Endodermal cell (in vitro differentiated cells): ENCODE measurements at regions not wholly inside any gene's neighbourhood (a gene's known extent, or its start where the extent isn't known, plus 50 kb on each side); places are given as distances from the start of the nearest gene placed in this dataset.
"Not testable (repeated sequence)": the region's sequence is repeated elsewhere in the genome, so short reads cannot be mapped to it uniquely, and the experiment has no call there.

Source experiments
- DNase-seq: peaks from one replicate; pipeline ENCODE4 v3.0.0-alpha.2; 2017
- H3K27ac ChIP-seq: 2 replicates; pipeline ENCODE4 v1.5.1; 2013; ENCODE audit warnings: mild to moderate bottlenecking, low read depth, low read length, moderate library complexity
- H3K27me3 ChIP-seq: 2 replicates; pipeline ENCODE4 v1.6.1; 2013; ENCODE audit warnings: mild to moderate bottlenecking, low read length, moderate library complexity; ENCODE audit not compliant: insufficient read depth, control insufficient read depth, poor library complexity, severe bottlenecking
- H3K36me3 ChIP-seq: 2 replicates; pipeline ENCODE4 v1.7.0; 2013; ENCODE audit warnings: mild to moderate bottlenecking, low read length, moderate library complexity; ENCODE audit not compliant: control insufficient read depth, insufficient read depth
- H3K4me1 ChIP-seq: one replicate; pipeline ENCODE4 v1.7.0; 2013; ENCODE audit warnings: low read length; ENCODE audit not compliant: control insufficient read depth, insufficient read depth
- H3K4me3 ChIP-seq: 2 replicates; pipeline ENCODE4 v1.5.1; 2013; ENCODE audit warnings: mild to moderate bottlenecking, low read length, moderate library complexity
- H3K9ac ChIP-seq: 2 replicates; pipeline ENCODE4 v1.6.1; 2013; ENCODE audit warnings: mild to moderate bottlenecking, low read length, moderate library complexity; ENCODE audit not compliant: poor library complexity, severe bottlenecking; ENCODE audit errors: extremely low read depth
- H3K9me3 ChIP-seq: 2 replicates; pipeline ENCODE4 v1.6.1; 2013; ENCODE audit warnings: mild to moderate bottlenecking, low read length, moderate library complexity; ENCODE audit not compliant: control insufficient read depth
- H3K27ac Mint-ChIP-seq: 2 replicates; pipeline ENCODE4 v1.8.0; 2020; ENCODE audit warnings: mixed read lengths
- H3K27me3 Mint-ChIP-seq: 2 replicates; pipeline ENCODE4 v1.8.0; 2021; ENCODE audit warnings: mild to moderate bottlenecking, mixed read lengths; ENCODE audit not compliant: insufficient read depth
- H3K36me3 Mint-ChIP-seq: 2 replicates; pipeline ENCODE4 v1.8.0; 2020; ENCODE audit warnings: low read depth, mixed read lengths
- H3K4me1 Mint-ChIP-seq: 2 replicates; pipeline ENCODE4 v1.8.0; 2020; ENCODE audit warnings: mixed read lengths
- H3K4me3 Mint-ChIP-seq: 2 replicates; pipeline ENCODE4 v1.8.0; 2020; ENCODE audit warnings: mild to moderate bottlenecking, moderate library complexity, mixed read lengths
- H3K9me3 Mint-ChIP-seq: 2 replicates; pipeline ENCODE4 v1.8.0; 2020; ENCODE audit warnings: mild to moderate bottlenecking, mixed read lengths
- WGBS, 2 experiments: methylation state at CpG; one replicate each; pipeline versions ENCODE4 v1.1.5 to v1.1.7; 2013; ENCODE audit warnings: missing lambda C conversion rate in 2 of 2, mixed read lengths in 1 of 2; ENCODE audit not compliant: insufficient coverage in 1 of 2, insufficient read length in 1 of 2; 5-methylcytosine and 5-hydroxymethylcytosine counted together

GRCh38 chr16:32861476-32862201 is 185.7 kb upstream of the TP53TG3 start:
- DNase-seq, H3K36me3 Mint-ChIP-seq, H3K9ac ChIP-seq, H3K4me1 Mint-ChIP-seq, H3K4me3 Mint-ChIP-seq, H3K27me3 Mint-ChIP-seq, H3K9me3 Mint-ChIP-seq, H3K9me3 ChIP-seq, H3K4me3 ChIP-seq, H3K4me1 ChIP-seq, H3K27ac Mint-ChIP-seq, H3K27me3 ChIP-seq, H3K36me3 ChIP-seq, H3K27ac ChIP-seq: not testable (repeated sequence)
- WGBS, 2 experiments, result no CpG with 5 or more reads among the region's 10 CpGs

GRCh38 chr16:32847379-32847778 is 171.4 kb upstream of the TP53TG3 start:
- not testable (repeated sequence) for H3K4me1 Mint-ChIP-seq, H3K27me3 Mint-ChIP-seq, H3K4me3 ChIP-seq, DNase-seq, H3K4me1 ChIP-seq, H3K9ac ChIP-seq, H3K9me3 ChIP-seq, H3K36me3 Mint-ChIP-seq, H3K9me3 Mint-ChIP-seq, H3K27ac ChIP-seq, H3K36me3 ChIP-seq, H3K27me3 ChIP-seq, H3K27ac Mint-ChIP-seq, H3K4me3 Mint-ChIP-seq
- WGBS, 2 experiments, result no CpG with 5 or more reads among the region's 4 CpGs

DNA sequence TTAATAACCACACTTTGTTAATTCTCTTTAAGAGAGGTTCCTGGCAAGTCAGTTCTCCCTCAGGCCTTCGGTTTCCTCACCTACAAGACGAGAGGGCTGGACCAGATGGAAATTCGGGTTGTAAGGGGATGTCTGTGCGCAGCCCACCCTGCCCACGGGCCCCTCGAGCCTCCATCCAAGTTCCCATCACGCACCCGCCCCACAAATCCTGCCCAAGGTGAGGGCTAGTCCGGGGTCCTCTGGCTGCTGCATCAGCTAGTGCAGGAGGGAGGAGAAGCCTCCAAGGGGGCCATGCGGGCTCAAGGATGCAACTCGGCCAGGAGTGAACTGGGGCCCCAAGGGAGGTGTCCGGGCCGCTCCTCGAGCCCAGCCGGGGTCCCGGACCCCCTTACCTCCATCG is 169.6 kb upstream of the TP53TG3 start:
- DNase-seq, H3K36me3 ChIP-seq, H3K36me3 Mint-ChIP-seq, H3K27me3 ChIP-seq, H3K4me1 Mint-ChIP-seq, H3K4me1 ChIP-seq, H3K9me3 ChIP-seq, H3K27me3 Mint-ChIP-seq, H3K4me3 ChIP-seq, H3K9ac ChIP-seq, H3K4me3 Mint-ChIP-seq, H3K9me3 Mint-ChIP-seq, H3K27ac ChIP-seq, H3K27ac Mint-ChIP-seq: not testable (repeated sequence)
- 60% methylated on average over 3 of the region's 17 CpGs; no CpG with 5 or more reads in 1 of the 2 experiments for WGBS, 2 experiments

GRCh38 chr16:32842844-32843243 is 166.9 kb upstream of the TP53TG3 start:
- H3K9me3 ChIP-seq, H3K4me1 ChIP-seq, H3K27me3 Mint-ChIP-seq, H3K4me1 Mint-ChIP-seq, H3K4me3 ChIP-seq, H3K4me3 Mint-ChIP-seq, H3K36me3 Mint-ChIP-seq, H3K27ac ChIP-seq, H3K9me3 Mint-ChIP-seq, H3K27me3 ChIP-seq, DNase-seq, H3K9ac ChIP-seq, H3K27ac Mint-ChIP-seq, H3K36me3 ChIP-seq: not testable (repeated sequence)
- WGBS, 2 experiments, result 42 to 67% methylated on average over 1 of the region's 1 CpG

DNA sequence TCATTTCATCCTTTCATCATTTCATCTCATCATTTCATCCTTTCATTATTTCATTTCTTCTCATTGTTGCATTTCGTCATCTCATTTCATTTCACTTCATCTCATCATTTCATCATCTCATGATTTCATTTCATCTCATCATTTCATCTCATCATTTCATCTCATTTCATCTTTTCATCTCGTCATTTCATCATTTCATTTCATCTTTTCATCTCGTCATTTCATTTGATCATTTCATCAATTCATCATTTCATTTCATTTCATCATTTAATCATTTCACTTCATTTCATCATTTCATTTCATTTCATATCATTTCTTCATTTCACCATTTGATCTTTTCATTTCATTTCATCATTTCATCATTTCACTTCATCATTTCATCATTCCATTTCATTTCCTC is 131.3 kb upstream of the TP53TG3 start:
- H3K9me3 ChIP-seq, H3K27ac Mint-ChIP-seq, H3K27me3 ChIP-seq, DNase-seq, H3K27ac ChIP-seq, H3K4me1 Mint-ChIP-seq, H3K4me1 ChIP-seq, H3K4me3 Mint-ChIP-seq, H3K36me3 ChIP-seq, H3K4me3 ChIP-seq, H3K27me3 Mint-ChIP-seq, H3K9ac ChIP-seq, H3K9me3 Mint-ChIP-seq, H3K36me3 Mint-ChIP-seq: not testable (repeated sequence)
- WGBS, 2 experiments, result 67 to 69% methylated on average over 2 to 3 of the region's 3 CpGs

- not testable (repeated sequence) for H3K4me1 ChIP-seq, H3K36me3 Mint-ChIP-seq, H3K27ac Mint-ChIP-seq, H3K9ac ChIP-seq, H3K27me3 ChIP-seq, H3K4me3 Mint-ChIP-seq, H3K9me3 ChIP-seq, DNase-seq, H3K27me3 Mint-ChIP-seq, H3K27ac ChIP-seq, H3K4me3 ChIP-seq, H3K36me3 ChIP-seq, H3K9me3 Mint-ChIP-seq, H3K4me1 Mint-ChIP-seq
- WGBS, 2 experiments, result no CpG with 5 or more reads among the region's 2 CpGs
Observed at GRCh38 chr16:32805639-32806038, 129.7 kb upstream of the TP53TG3 start.
